AG10803 (cell line): ENCODE measurements at regions not wholly inside any gene's neighbourhood (a gene's known extent, or its start where the extent isn't known, plus 50 kb on each side); places are given as distances from the start of the nearest gene placed in this dataset.

Source experiments
- DNase-seq: peaks from one replicate; pipeline ENCODE4 v3.0.0; 2010; ENCODE audit warnings: low read depth
- H3K4me3 ChIP-seq: 2 replicates; pipeline ENCODE4 v1.5.1; 2011; ENCODE audit warnings: mild to moderate bottlenecking, low read length, control low read depth
- TF ChIP-seq, protein P1 (sequence below): conservative IDR thresholded peaks from 2 replicates; pipeline ENCODE4 v1.5.1; 2011; ENCODE audit warnings: mild to moderate bottlenecking, low read length, control low read depth, inconsistent platforms

DNA sequence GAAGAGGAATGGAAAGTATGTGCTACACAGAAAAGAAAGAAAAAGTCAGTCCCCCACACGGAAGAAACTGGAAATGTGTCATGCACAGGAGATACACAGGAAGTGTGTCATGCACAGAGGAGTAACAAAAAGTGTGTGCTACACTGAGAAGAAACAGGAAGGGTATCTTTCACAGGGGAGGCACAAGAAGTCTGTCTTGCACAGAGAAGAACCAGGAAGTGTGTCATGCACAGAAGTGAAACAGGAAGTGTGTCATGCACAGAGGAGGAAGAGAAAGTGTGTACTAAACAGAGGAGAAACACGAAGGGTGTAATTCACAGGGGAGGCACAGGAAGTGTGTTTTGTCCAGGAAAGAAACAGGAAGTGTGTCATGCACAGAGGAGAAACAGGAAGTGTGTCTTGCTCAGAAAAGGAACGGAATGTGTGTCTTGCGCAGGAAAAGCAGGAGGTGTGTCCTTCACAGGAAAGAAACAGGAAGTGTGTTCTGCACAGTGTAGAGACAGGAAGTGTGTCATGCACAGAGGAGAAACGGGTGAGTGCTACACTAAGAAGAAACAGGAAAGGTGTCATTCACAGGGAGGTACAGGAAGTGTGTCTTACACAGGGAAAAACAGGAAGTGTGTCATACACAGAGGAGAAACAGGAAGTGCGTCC lies 527.2 kb upstream of the PRKX start:
- TF ChIP-seq, protein P1, sequence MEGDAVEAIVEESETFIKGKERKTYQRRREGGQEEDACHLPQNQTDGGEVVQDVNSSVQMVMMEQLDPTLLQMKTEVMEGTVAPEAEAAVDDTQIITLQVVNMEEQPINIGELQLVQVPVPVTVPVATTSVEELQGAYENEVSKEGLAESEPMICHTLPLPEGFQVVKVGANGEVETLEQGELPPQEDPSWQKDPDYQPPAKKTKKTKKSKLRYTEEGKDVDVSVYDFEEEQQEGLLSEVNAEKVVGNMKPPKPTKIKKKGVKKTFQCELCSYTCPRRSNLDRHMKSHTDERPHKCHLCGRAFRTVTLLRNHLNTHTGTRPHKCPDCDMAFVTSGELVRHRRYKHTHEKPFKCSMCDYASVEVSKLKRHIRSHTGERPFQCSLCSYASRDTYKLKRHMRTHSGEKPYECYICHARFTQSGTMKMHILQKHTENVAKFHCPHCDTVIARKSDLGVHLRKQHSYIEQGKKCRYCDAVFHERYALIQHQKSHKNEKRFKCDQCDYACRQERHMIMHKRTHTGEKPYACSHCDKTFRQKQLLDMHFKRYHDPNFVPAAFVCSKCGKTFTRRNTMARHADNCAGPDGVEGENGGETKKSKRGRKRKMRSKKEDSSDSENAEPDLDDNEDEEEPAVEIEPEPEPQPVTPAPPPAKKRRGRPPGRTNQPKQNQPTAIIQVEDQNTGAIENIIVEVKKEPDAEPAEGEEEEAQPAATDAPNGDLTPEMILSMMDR, result no peak
- no peak overlapping the region for H3K4me3 ChIP-seq

GRCh38 chrX:4239650-4240540 lies 526.4 kb upstream of the PRKX start:
- TF ChIP-seq, protein P1, result no peak
- H3K4me3 ChIP-seq, result no peak overlapping the region
- no peak for DNase-seq

More for the DNA sequence above, 527.2 kb upstream of the PRKX start:
- no peak for DNase-seq

DNA sequence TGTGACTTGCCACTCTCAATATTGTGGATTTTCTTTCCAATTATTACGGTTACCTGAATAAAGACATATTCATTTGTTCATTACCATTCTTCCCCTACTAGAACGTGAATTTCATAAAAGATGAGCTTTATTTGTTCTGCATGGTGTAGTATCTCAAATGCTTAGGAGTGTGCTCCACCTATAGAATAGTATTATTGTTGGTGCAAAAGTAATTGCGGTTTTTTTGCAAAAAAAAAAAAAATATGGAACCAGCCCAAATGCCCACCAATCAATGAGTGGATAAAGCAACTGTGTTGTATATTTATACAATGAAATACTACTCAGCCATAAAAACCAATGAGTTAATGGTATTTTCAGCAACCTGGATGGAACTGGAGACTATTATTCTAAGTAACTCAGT lies 525.5 kb upstream of the PRKX start:
- TF ChIP-seq, protein P1, result no peak
- DNase-seq, result no peak
- no peak overlapping the region for H3K4me3 ChIP-seq

- H3K4me3 ChIP-seq, result no peak overlapping the region
- TF ChIP-seq, protein P1, result no peak
- DNase-seq, result no peak
Measured at GRCh38 chrX:4225086-4225485, 511.6 kb upstream of the PRKX start.

DNA sequence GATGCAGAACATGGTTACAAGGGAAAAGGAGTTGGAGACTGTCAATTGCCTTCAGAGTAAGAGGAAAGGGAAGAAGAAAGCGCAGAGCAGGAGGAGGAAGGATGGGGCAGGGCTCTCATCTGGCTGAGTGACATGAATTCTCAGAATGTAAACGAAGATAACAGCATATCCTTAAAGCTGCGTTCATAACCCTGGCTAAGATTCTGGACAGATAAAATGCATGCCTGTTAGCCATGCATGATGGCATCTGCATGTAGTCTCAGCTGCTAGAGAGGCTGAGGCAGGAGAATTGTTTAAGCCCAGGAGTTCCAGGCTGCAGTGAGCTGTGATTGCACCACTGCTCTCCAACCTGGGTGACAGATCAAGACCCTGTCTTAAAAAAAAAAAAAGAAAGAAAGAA lies 493.5 kb upstream of the PRKX start:
- H3K4me3 ChIP-seq, result no peak overlapping the region
- DNase-seq, result no peak
- TF ChIP-seq, protein P1, result no peak

DNA sequence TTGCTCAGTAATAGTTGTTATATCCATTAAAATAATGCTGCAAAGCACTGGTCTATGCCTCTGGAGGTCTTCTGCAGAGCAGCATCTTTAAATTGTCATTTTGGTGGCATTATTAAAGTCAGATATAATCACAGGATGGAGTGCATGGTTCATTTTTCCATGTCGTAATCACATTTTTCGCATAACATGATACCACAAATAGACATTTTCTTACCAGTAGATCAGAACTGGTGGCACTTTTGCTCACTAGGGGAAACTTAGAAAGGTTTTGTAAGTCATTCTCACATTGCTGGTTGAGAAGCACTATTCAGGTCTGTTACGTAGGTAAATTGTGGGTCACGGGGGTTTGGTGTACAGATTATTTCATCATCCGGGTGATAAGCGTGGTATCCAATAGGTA lies 484.5 kb upstream of the PRKX start:
- TF ChIP-seq, protein P1, result no peak
- no peak overlapping the region for H3K4me3 ChIP-seq
- no peak for DNase-seq
